GM19452 (cell line): ENCODE measurements at regions not wholly inside any gene's neighbourhood (a gene's known extent, or its start where the extent isn't known, plus 50 kb on each side); places are given as distances from the start of the nearest gene placed in this dataset.
"Not testable (repeated sequence)": the region's sequence is repeated elsewhere in the genome, so short reads cannot be mapped to it uniquely, and the experiment has no call there.

Source experiments
- ATAC-seq: cut with Tn5 transposase; IDR thresholded peaks from one replicate; pipeline ENCODE4 v1.9.1; 2021; ENCODE audit not compliant: unreplicated experiment

- no peak for ATAC-seq
Observed at GRCh38 chr4:26171501-26171900, 149.3 kb upstream of the RBPJ start.

GRCh38 chr4:26171941-26172340 lies 148.9 kb upstream of the RBPJ start:
- no peak for ATAC-seq

- ATAC-seq, result no peak
Observed at GRCh38 chr4:26173619-26174018, 147.2 kb upstream of the RBPJ start.

- ATAC-seq, result no peak
Observed at GRCh38 chr4:26174027-26174426, 146.8 kb upstream of the RBPJ start.

GRCh38 chr4:26175006-26175786 lies 145.6 kb upstream of the RBPJ start:
- peak; percentile 42 for ATAC-seq

GRCh38 chr4:26175905-26176470 lies 144.8 kb upstream of the RBPJ start:
- ATAC-seq, result no peak

GRCh38 chr4:26176598-26177149 lies 144.1 kb upstream of the RBPJ start:
- no peak for ATAC-seq

- no peak for ATAC-seq
Observed at GRCh38 chr4:26178854-26179253, 142.0 kb upstream of the RBPJ start.

GRCh38 chr4:26179316-26179760 lies 141.5 kb upstream of the RBPJ start:
- peak; percentile 79 for ATAC-seq

- ATAC-seq, result no peak
Observed at GRCh38 chr4:26181616-26182015, 139.2 kb upstream of the RBPJ start.

- no peak for ATAC-seq
Observed at GRCh38 chr4:26183017-26183416, 137.8 kb upstream of the RBPJ start.

- no peak for ATAC-seq
Observed at GRCh38 chr4:26185436-26185835, 135.4 kb upstream of the RBPJ start.

GRCh38 chr4:26191353-26191752 lies 129.5 kb upstream of the RBPJ start:
- ATAC-seq, result no peak

- no peak for ATAC-seq
Observed at GRCh38 chr4:26192899-26193869, 127.6 kb upstream of the RBPJ start.

- peak; percentile 39 for ATAC-seq
Observed at GRCh38 chr4:26194764-26195163, 126.0 kb upstream of the RBPJ start.

- no peak for ATAC-seq
Observed at GRCh38 chr4:26196567-26196966, 124.2 kb upstream of the RBPJ start.

GRCh38 chr4:26197018-26197779 lies 123.6 kb upstream of the RBPJ start:
- ATAC-seq, result peak; percentile 88

- ATAC-seq, result not testable (repeated sequence)
Observed at GRCh38 chr4:26198931-26199330, 121.9 kb upstream of the RBPJ start.

- no peak for ATAC-seq
Observed at GRCh38 chr4:26199596-26199995, 121.2 kb upstream of the RBPJ start.

GRCh38 chr4:26201120-26201519 lies 119.7 kb upstream of the RBPJ start:
- no peak for ATAC-seq
